ENCODE measurements at regions not wholly inside any gene's neighbourhood (a gene's known extent, or its start where the extent isn't known, plus 50 kb on each side); places are given as distances from the start of the nearest gene placed in this dataset.

GRCh38 chr6:126091466-126091865 lies 105.1 kb downstream of the TRMT11 start:
- CTCF ChIA-PET, result no interaction called here
- H3K36me3 Mint-ChIP-seq (ENCODE audit: low read depth), result no peaks in the 10 kb centered on the region
- H3K27ac Mint-ChIP-seq, result no peak overlapping the region
- intact Hi-C loops (cut with micrococcal nuclease), result no loop called here
- no peaks in the 10 kb centered on the region for H3K9me3 Mint-ChIP-seq
- POLR2A ChIA-PET, result no interaction called here
- no peak for ATAC-seq (ENCODE audit: low read depth)
- no peak overlapping the region for H3K4me3 Mint-ChIP-seq
- no peak for TF ChIP-seq CTCF (IDR thresholded peaks at IDR 0.05)
- no peaks in the 10 kb centered on the region for H3K27me3 Mint-ChIP-seq
- DNase-seq, result no peak
- H3K4me1 Mint-ChIP-seq, result peaks cover 4% of the 10 kb centered on the region

- no peak for ATAC-seq (ENCODE audit: low read depth)
- POLR2A ChIA-PET, result no interaction called here
These were observed 106.8 kb downstream of the TRMT11 start for GRCh38 chr6:126093108-126093507.

GRCh38 chr6:126094411-126094810 lies 108.1 kb downstream of the TRMT11 start:
- no peak for ATAC-seq (ENCODE audit: low read depth)
- no peak for DNase-seq
- Mint-ChIP-seq H3K27me3 (no peaks in the 10 kb centered on the region), H3K9me3 (no peaks in the 10 kb centered on the region), H3K4me1 (no peaks in the 10 kb centered on the region), H3K27ac (no peak overlapping the region), H3K36me3 (ENCODE audit: low read depth) (no peaks in the 10 kb centered on the region), H3K4me3 (no peak overlapping the region)
- no peak for TF ChIP-seq CTCF (IDR thresholded peaks at IDR 0.05)
- ChIA-PET POLR2A (no interaction called here), CTCF (no interaction called here)
- intact Hi-C loops (cut with micrococcal nuclease), result no loop called here

More at GRCh38 chr6:126093108-126093507, 106.8 kb downstream of the TRMT11 start:
- intact Hi-C loops (cut with micrococcal nuclease), result no loop called here
- no peak overlapping the region for H3K27ac Mint-ChIP-seq
- H3K36me3 Mint-ChIP-seq (ENCODE audit: low read depth), result no peaks in the 10 kb centered on the region
- no peak for TF ChIP-seq CTCF (IDR thresholded peaks at IDR 0.05)
- H3K4me3 Mint-ChIP-seq, result no peak overlapping the region
- no peaks in the 10 kb centered on the region for H3K9me3 Mint-ChIP-seq
- CTCF ChIA-PET, result no interaction called here
- no peak for DNase-seq
- H3K27me3 Mint-ChIP-seq, result no peaks in the 10 kb centered on the region
- H3K4me1 Mint-ChIP-seq, result no peaks in the 10 kb centered on the region

- intact Hi-C loops (cut with micrococcal nuclease), result no loop called here
- ChIA-PET CTCF (no interaction called here), POLR2A (no interaction called here)
- DNase-seq, result no peak
- Mint-ChIP-seq H3K27me3 (no peaks in the 10 kb centered on the region), H3K4me1 (no peaks in the 10 kb centered on the region), H3K27ac (no peak overlapping the region), H3K9me3 (no peaks in the 10 kb centered on the region), H3K4me3 (no peak overlapping the region), H3K36me3 (ENCODE audit: low read depth) (peaks cover 8% of the 10 kb centered on the region)
- no peak for TF ChIP-seq CTCF (IDR thresholded peaks at IDR 0.05)
- no peak for ATAC-seq (ENCODE audit: low read depth)
These were observed 114.0 kb downstream of the TRMT11 start for GRCh38 chr6:126100386-126100785.

- ATAC-seq (ENCODE audit: low read depth), result no peak
- Mint-ChIP-seq H3K27ac (no peak overlapping the region), H3K9me3 (no peaks in the 10 kb centered on the region), H3K27me3 (no peaks in the 10 kb centered on the region), H3K36me3 (ENCODE audit: low read depth) (peaks cover 8% of the 10 kb centered on the region), H3K4me1 (no peaks in the 10 kb centered on the region), H3K4me3 (no peak overlapping the region)
- DNase-seq, result no peak
- no peak for TF ChIP-seq CTCF (IDR thresholded peaks at IDR 0.05)
- intact Hi-C loops (cut with micrococcal nuclease), result no loop called here
- ChIA-PET CTCF (no interaction called here), POLR2A (interaction anchor here (0.8 kb wide), 1 partner anchor 10 kb away, joined by 4 read pairs; no protein-coding TSS in a partner anchor)
These were observed 116.0 kb downstream of the TRMT11 start for GRCh38 chr6:126102358-126102757.
